Tibial nerve (tissue), 4 donors: ENCODE measurements at regions not wholly inside any gene's neighbourhood (a gene's known extent, or its start where the extent isn't known, plus 50 kb on each side); places are given as distances from the start of the nearest gene placed in this dataset.

ENCODE experiments used
- DNase-seq, 2 donors: peaks; one replicate each; pipeline ENCODE4 v3.0.0-alpha.2; 2019; ENCODE audit warnings: low spot score in 2 of 2
- H3K27ac ChIP-seq, 4 donors: fragments of 200-600 bp; sonication (generic) in 3 of 4; one replicate each; pipeline ENCODE4 v1.5.1; 2017 to 2019; ENCODE audit warnings: mild to moderate bottlenecking in 1 of 4
- H3K27me3 ChIP-seq, 2 donors: fragments of 200-600 bp; sonication (generic) in 1 of 2; one replicate each; pipeline versions ENCODE4 v1.5.1 to v1.6.0; 2017 to 2019
- H3K36me3 ChIP-seq, 3 donors: fragments of 200-600 bp; sonication (generic); one replicate each; pipeline ENCODE4 v1.5.1; 2018 to 2019
- H3K4me1 ChIP-seq, 4 donors: fragments of 200-600 bp; sonication (generic) in 3 of 4; one replicate each; pipeline ENCODE4 v1.5.1; 2017 to 2019
- H3K4me3 ChIP-seq, 4 donors: fragments of 200-600 bp; sonication (generic) in 3 of 4; one replicate each; pipeline ENCODE4 v1.5.1; 2017 to 2019; ENCODE audit warnings: mild to moderate bottlenecking in 1 of 4, moderate library complexity in 1 of 4
- H3K9me3 ChIP-seq, 4 donors: fragments of 200-600 bp; sonication (generic) in 3 of 4; one replicate each; pipeline ENCODE4 v1.5.1; 2017 to 2019
- CTCF ChIP-seq, 5 experiments: fragments of 200-600 bp in 3 of 5; fragments of 450-650 bp in 2 of 5; sonication (generic) in 3 of 5; IDR thresholded peaks; one replicate each; pipeline ENCODE4 v1.5.1; 2016 to 2019; ENCODE audit warnings: antibody characterized with exemption in 5 of 5, mild to moderate bottlenecking in 3 of 5, moderate library complexity in 2 of 5
- EP300 ChIP-seq, 2 donors: sonication (generic); formaldehyde crosslinking; IDR thresholded peaks; one replicate each; pipeline ENCODE4 v1.6.1; 2017; ENCODE audit warnings: antibody characterized with exemption in 2 of 2, mild to moderate bottlenecking in 1 of 2
- POLR2A ChIP-seq, 2 donors: fragments of 450-650 bp; IDR thresholded peaks; one replicate each; pipeline ENCODE4 v1.6.1; 2017; ENCODE audit warnings: antibody characterized with exemption in 2 of 2, mild to moderate bottlenecking in 2 of 2, moderate library complexity in 2 of 2
- WGBS, 2 donors: methylation state at CpG; one replicate each; pipeline ENCODE4 v1.1.5; 2018; 5-methylcytosine and 5-hydroxymethylcytosine counted together

GRCh38 chr2:38163579-38163978 lies 87.6 kb upstream of the CYP1B1 start:
- Histone ChIP-seq H3K27ac (no peak overlapping the region), H3K36me3 (no peaks in the 10 kb centered on the region), H3K4me3 (no peak overlapping the region), H3K4me1 (peaks cover 0 to 52% (median 10%) of the 10 kb centered on the region in 4 donors), H3K27me3 (no peaks in the 10 kb centered on the region), H3K9me3 (no peaks in the 10 kb centered on the region)
- TF ChIP-seq EP300 (IDR thresholded peaks at IDR 0.05) (no peak), CTCF (IDR thresholded peaks at IDR 0.05) (no peak), POLR2A (IDR thresholded peaks at IDR 0.05) (no peak)
- DNase-seq, result no peak
- 95 to 96% methylated on average over 1 of the region's 1 CpG for WGBS, 2 donors

- Histone ChIP-seq H3K9me3 (no peaks in the 10 kb centered on the region), H3K27me3 (no peaks in the 10 kb centered on the region), H3K27ac (no peak overlapping the region), H3K4me1 (peaks cover 0 to 52% (median 10%) of the 10 kb centered on the region in 4 donors), H3K36me3 (no peaks in the 10 kb centered on the region), H3K4me3 (no peak overlapping the region)
- 71 to 78% methylated on average over 3 of the region's 3 CpGs for WGBS, 2 donors
- TF ChIP-seq EP300 (IDR thresholded peaks at IDR 0.05), result no peak
- TF ChIP-seq CTCF (IDR thresholded peaks at IDR 0.05), result no peak
- TF ChIP-seq POLR2A (IDR thresholded peaks at IDR 0.05), result no peak
- DNase-seq, result no peak
Observed at GRCh38 chr2:38163006-38163405, 87.1 kb upstream of the CYP1B1 start.

- TF ChIP-seq EP300 (IDR thresholded peaks at IDR 0.05), result no peak
- no peak for TF ChIP-seq CTCF (IDR thresholded peaks at IDR 0.05)
- TF ChIP-seq POLR2A (IDR thresholded peaks at IDR 0.05), result no peak
- 78 to 81% methylated on average over 5 of the region's 5 CpGs for WGBS, 2 donors
- Histone ChIP-seq H3K4me1 (peaks cover 0 to 51% (median 10%) of the 10 kb centered on the region in 4 donors), H3K36me3 (no peaks in the 10 kb centered on the region), H3K27me3 (no peaks in the 10 kb centered on the region), H3K4me3 (no peak overlapping the region), H3K9me3 (no peaks in the 10 kb centered on the region), H3K27ac (peak overlapping the region; percentile 59 to 81 (median 76))
- DNase-seq, result no peak
Observed at GRCh38 chr2:38160516-38160915, 84.6 kb upstream of the CYP1B1 start.

- H3K27ac ChIP-seq, result peak overlapping the region; percentile 59 to 81 (median 76)
Observed at GRCh38 chr2:38159597-38159996, 83.6 kb upstream of the CYP1B1 start.

GRCh38 chr2:38159191-38159590 lies 83.2 kb upstream of the CYP1B1 start:
- 53 to 64% methylated on average over 6 of the region's 6 CpGs for WGBS, 2 donors
- no peak for TF ChIP-seq POLR2A (IDR thresholded peaks at IDR 0.05)
- TF ChIP-seq CTCF (IDR thresholded peaks at IDR 0.05), result no peak
- TF ChIP-seq EP300 (IDR thresholded peaks at IDR 0.05), result no peak
- Histone ChIP-seq H3K4me1 (peaks cover 0 to 51% (median 10%) of the 10 kb centered on the region in 4 donors), H3K36me3 (no peaks in the 10 kb centered on the region), H3K9me3 (no peaks in the 10 kb centered on the region), H3K4me3 (no peak overlapping the region), H3K27ac (peak overlapping the region; percentile 59 to 81 (median 76)), H3K27me3 (no peaks in the 10 kb centered on the region)
- DNase-seq, result no peak

More at GRCh38 chr2:38159597-38159996, 83.6 kb upstream of the CYP1B1 start:
- DNase-seq, result no peak
- H3K27me3 ChIP-seq, result no peaks in the 10 kb centered on the region
- H3K4me1 ChIP-seq, result peaks cover 0 to 51% (median 10%) of the 10 kb centered on the region in 4 donors
- no peak overlapping the region for H3K4me3 ChIP-seq
- 16 to 21% methylated on average over 3 of the region's 3 CpGs for WGBS, 2 donors
- TF ChIP-seq EP300 (IDR thresholded peaks at IDR 0.05) (peak in 1 of 2 donors; percentile 64), POLR2A (IDR thresholded peaks at IDR 0.05) (no peak)
- H3K9me3 ChIP-seq, result no peaks in the 10 kb centered on the region
- H3K36me3 ChIP-seq, result no peaks in the 10 kb centered on the region
